ENCODE measurements at regions not wholly inside any gene's neighbourhood (a gene's known extent, or its start where the extent isn't known, plus 50 kb on each side); places are given as distances from the start of the nearest gene placed in this dataset.
A peak's percentile ranks its signal among the peaks of the same experiment; 100 is the strongest.

GRCh38 chr15:31526916-31527690 is 200.5 kb downstream of the KLF13 start:
- Histone ChIP-seq H3K36me3 (no peaks in the 10 kb centered on the region), H3K27me3 (replicated peaks; ENCODE audit: insufficient read depth) (no peaks in the 10 kb centered on the region), H3K4me1 (replicated peaks) (no peaks in the 10 kb centered on the region), H3K27ac (no peak overlapping the region), H3K9me3 (no peaks in the 10 kb centered on the region), H3K4me3 (no peak overlapping the region)
- intact Hi-C loops (cut with DNase I): no loop called here
- TF ChIP-seq POLR2A (IDR thresholded peaks at IDR 0.05) (no peak), POLR2AphosphoS5 (IDR thresholded peaks at IDR 0.05) (peak; percentile 8)
- 82% methylated on average over 15 of the region's 15 CpGs for WGBS
- no peak for DNase-seq (ENCODE audit: low spot score)

GRCh38 chr15:31528846-31529245 is 202.2 kb downstream of the KLF13 start:
- TF ChIP-seq POLR2A (IDR thresholded peaks at IDR 0.05): no peak
- TF ChIP-seq CTCF (IDR thresholded peaks at IDR 0.05): no peak
- TF ChIP-seq POLR2AphosphoS5 (IDR thresholded peaks at IDR 0.05): no peak
- no peaks in the 10 kb centered on the region for H3K9me3 ChIP-seq
- 87% methylated on average over 2 of the region's 2 CpGs for WGBS
- H3K36me3 ChIP-seq: no peaks in the 10 kb centered on the region
- no peaks in the 10 kb centered on the region for H3K4me1 ChIP-seq (replicated peaks)
- no peaks in the 10 kb centered on the region for H3K27me3 ChIP-seq (replicated peaks; ENCODE audit: insufficient read depth)
- H3K4me3 ChIP-seq: no peak overlapping the region
- no peak overlapping the region for H3K27ac ChIP-seq
- intact Hi-C loops (cut with DNase I): no loop called here
- DNase-seq (ENCODE audit: low spot score): no peak

GRCh38 chr15:31537770-31538592 is 211.3 kb downstream of the KLF13 start:
- Histone ChIP-seq H3K4me3 (no peak overlapping the region), H3K27ac (no peak overlapping the region), H3K27me3 (replicated peaks; ENCODE audit: insufficient read depth) (no peaks in the 10 kb centered on the region), H3K4me1 (replicated peaks) (no peaks in the 10 kb centered on the region), H3K36me3 (no peaks in the 10 kb centered on the region), H3K9me3 (no peaks in the 10 kb centered on the region)
- no peak for TF ChIP-seq CTCF (IDR thresholded peaks at IDR 0.05)
- TF ChIP-seq POLR2AphosphoS5 (IDR thresholded peaks at IDR 0.05): no peak
- TF ChIP-seq POLR2A (IDR thresholded peaks at IDR 0.05): no peak
- WGBS: 72% methylated on average over 14 of the region's 14 CpGs
- no peak for DNase-seq (ENCODE audit: low spot score)
- intact Hi-C loops (cut with DNase I): no loop called here

- DNase-seq (ENCODE audit: low spot score): no peak
- TF ChIP-seq POLR2A (IDR thresholded peaks at IDR 0.05): no peak
- TF ChIP-seq CTCF (IDR thresholded peaks at IDR 0.05): no peak
- no peak for TF ChIP-seq POLR2AphosphoS5 (IDR thresholded peaks at IDR 0.05)
- 96% methylated on average over 2 of the region's 2 CpGs for WGBS
- Histone ChIP-seq H3K9me3 (no peaks in the 10 kb centered on the region), H3K27ac (no peak overlapping the region), H3K27me3 (replicated peaks; ENCODE audit: insufficient read depth) (no peaks in the 10 kb centered on the region), H3K36me3 (no peaks in the 10 kb centered on the region), H3K4me1 (replicated peaks) (no peaks in the 10 kb centered on the region), H3K4me3 (no peak overlapping the region)
- intact Hi-C loops (cut with DNase I): no loop called here
Observed at GRCh38 chr15:31540633-31541032, 214.0 kb downstream of the KLF13 start.

- H3K4me1 ChIP-seq (replicated peaks): no peaks in the 10 kb centered on the region
- intact Hi-C loops (cut with DNase I): no loop called here
- DNase-seq (ENCODE audit: low spot score): no peak
- TF ChIP-seq POLR2AphosphoS5 (IDR thresholded peaks at IDR 0.05): no peak
- no peak for TF ChIP-seq POLR2A (IDR thresholded peaks at IDR 0.05)
- TF ChIP-seq CTCF (IDR thresholded peaks at IDR 0.05): no peak
- H3K27me3 ChIP-seq (replicated peaks; ENCODE audit: insufficient read depth): no peaks in the 10 kb centered on the region
- H3K4me3 ChIP-seq: no peak overlapping the region
- H3K9me3 ChIP-seq: no peaks in the 10 kb centered on the region
- no peak overlapping the region for H3K27ac ChIP-seq
- H3K36me3 ChIP-seq: no peaks in the 10 kb centered on the region
Observed at GRCh38 chr15:31544361-31544760, 217.7 kb downstream of the KLF13 start.

All from prostate gland (tissue), 2 donors.